HG02763 (cell line): ENCODE measurements at regions not wholly inside any gene's neighbourhood (a gene's known extent, or its start where the extent isn't known, plus 50 kb on each side); places are given as distances from the start of the nearest gene placed in this dataset.
"Not testable (repeated sequence)": the region's sequence is repeated elsewhere in the genome, so short reads cannot be mapped to it uniquely, and the experiment has no call there.

Experiments used
- ATAC-seq: cut with Tn5 transposase; IDR thresholded peaks from one replicate; pipeline ENCODE4 v1.9.1; 2021; ENCODE audit warnings: mild to moderate bottlenecking, moderate library complexity; ENCODE audit not compliant: unreplicated experiment

GRCh38 chr5:67827541-67827940 is 388.0 kb upstream of the PIK3R1 start:
- no peak for ATAC-seq

- ATAC-seq = no peak
Measured at GRCh38 chr5:67824852-67825251, 390.7 kb upstream of the PIK3R1 start.

GRCh38 chr5:67817652-67818051 is 397.9 kb upstream of the PIK3R1 start:
- no peak for ATAC-seq

- no peak for ATAC-seq
Measured at GRCh38 chr5:67816456-67816855, 399.1 kb upstream of the PIK3R1 start.

GRCh38 chr5:67815455-67816391 is 399.8 kb upstream of the PIK3R1 start:
- no peak for ATAC-seq

- no peak for ATAC-seq
Measured at GRCh38 chr5:67814569-67815311, 400.8 kb upstream of the PIK3R1 start.

- no peak for ATAC-seq
Measured at GRCh38 chr5:67813877-67814539, 401.5 kb upstream of the PIK3R1 start.

- ATAC-seq = no peak
Measured at GRCh38 chr5:67809589-67809988, 406.0 kb upstream of the PIK3R1 start.

- ATAC-seq = no peak
Measured at GRCh38 chr5:67808340-67808739, 407.2 kb upstream of the PIK3R1 start.

GRCh38 chr5:67807439-67807888 is 408.1 kb upstream of the PIK3R1 start:
- peak; percentile 43 for ATAC-seq

- no peak for ATAC-seq
Measured at GRCh38 chr5:67806654-67807438, 408.7 kb upstream of the PIK3R1 start.

- ATAC-seq = no peak
Measured at GRCh38 chr5:67805666-67806348, 409.7 kb upstream of the PIK3R1 start.

GRCh38 chr5:67802766-67803165 is 412.8 kb upstream of the PIK3R1 start:
- ATAC-seq = no peak

GRCh38 chr5:67799732-67800234 is 415.8 kb upstream of the PIK3R1 start:
- ATAC-seq = no peak

GRCh38 chr5:67798470-67798869 is 417.1 kb upstream of the PIK3R1 start:
- not testable (repeated sequence) for ATAC-seq

- ATAC-seq = no peak
Measured at GRCh38 chr5:67795781-67796477, 419.6 kb upstream of the PIK3R1 start.

GRCh38 chr5:67793966-67794365 is 421.6 kb upstream of the PIK3R1 start:
- no peak for ATAC-seq

GRCh38 chr5:67793418-67793817 is 422.1 kb upstream of the PIK3R1 start:
- no peak for ATAC-seq

GRCh38 chr5:67792891-67793290 is 422.7 kb upstream of the PIK3R1 start:
- ATAC-seq = no peak
